ENCODE measurements at regions not wholly inside any gene's neighbourhood (a gene's known extent, or its start where the extent isn't known, plus 50 kb on each side); places are given as distances from the start of the nearest gene placed in this dataset.
"Not testable (repeated sequence)": the region's sequence is repeated elsewhere in the genome, so short reads cannot be mapped to it uniquely, and the experiment has no call there.

DNA sequence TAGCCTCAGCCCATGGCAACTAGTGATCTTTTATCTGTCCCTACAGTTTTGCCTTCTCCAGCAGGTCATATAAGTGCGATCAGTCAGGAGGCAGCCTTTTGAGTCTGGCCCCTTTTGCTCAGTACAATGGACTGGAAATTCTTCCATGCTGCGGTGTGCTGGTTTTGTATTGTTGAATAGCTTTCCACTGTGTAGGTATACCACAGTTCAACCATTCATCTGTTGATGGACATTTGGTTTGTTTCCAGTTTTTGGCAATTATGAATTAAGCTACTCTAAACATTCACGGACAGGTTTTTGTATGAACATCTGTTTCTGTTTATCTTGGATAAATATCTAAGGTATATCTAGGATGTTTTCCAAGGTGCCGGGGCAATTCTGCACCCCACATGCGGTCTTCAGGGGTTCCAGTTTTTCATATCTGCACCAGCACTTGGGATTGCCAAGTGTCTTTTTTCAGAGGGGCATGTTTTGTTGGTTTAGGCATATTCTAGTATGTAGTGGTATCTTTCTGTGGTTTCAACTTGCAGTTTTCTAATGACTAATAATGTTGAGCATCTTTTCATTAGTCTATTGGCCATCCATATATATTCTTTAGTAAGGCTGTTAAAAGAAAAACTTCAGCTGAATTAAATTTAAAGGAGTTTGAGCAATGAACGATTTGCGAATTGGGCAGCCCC lies 141.0 kb downstream of the TFAP2C start:
- DNase-seq (ENCODE audit: low spot score) = no peak

DNA sequence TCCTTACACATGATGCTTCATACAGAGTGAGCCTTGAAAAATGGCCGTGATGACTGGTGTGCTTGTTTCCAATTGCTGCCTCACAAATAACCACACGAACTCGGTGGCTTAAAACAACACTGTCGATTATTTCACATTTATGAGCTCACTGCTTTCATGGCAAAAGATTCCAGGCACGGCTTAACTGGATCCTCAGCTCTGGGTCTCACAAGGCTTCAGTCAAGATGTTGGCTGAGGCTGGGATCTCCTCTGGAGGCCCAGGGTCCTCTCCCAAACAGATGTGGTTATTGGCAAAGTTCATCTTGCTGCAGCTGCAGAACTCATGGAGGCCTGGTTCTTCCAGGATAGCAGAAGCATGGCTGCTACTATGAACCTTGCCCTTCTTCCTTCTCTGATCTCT lies 144.6 kb downstream of the TFAP2C start:
- DNase-seq (ENCODE audit: low spot score) = no peak

DNA sequence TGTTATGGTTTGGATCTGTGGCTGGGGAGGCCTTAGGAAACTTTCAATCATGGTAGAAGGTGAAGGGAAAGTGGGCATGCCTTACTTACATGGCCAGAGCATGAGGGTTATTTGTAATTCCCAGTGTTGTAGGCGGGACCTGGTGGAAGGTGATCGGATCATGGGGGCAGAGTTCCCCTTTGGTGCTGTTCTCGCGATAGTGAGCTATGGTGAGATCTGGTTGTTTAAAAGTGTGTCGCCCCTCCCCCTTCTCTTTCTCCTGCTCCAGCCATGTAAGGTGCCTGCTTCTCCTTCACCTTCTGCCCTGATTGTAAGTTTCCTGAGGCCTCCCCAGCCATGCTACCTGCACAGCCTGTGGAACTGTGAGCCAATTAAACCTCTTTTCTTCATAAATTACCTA lies 145.8 kb downstream of the TFAP2C start:
- DNase-seq (ENCODE audit: low spot score) = no peak

DNA sequence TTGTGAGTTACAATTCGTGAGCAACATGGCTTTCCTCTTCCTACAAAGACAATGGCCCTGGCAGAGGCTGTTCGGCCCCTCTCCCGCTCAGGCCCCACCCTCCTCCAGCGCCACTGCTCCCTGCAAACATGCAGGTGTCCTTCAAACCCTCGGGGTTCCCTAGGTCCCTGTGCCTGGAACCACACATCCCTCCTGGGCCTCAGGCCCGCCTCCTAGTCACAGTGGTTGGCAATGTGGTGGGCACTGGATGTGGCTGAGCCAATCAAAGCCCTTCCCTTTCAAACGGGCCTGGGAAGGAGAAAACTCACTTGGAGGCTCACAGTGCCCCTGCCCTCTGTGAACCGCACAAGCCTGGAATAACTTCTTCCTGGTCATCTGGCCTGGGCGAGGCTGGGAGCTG lies 147.2 kb downstream of the TFAP2C start:
- DNase-seq (ENCODE audit: low spot score) = no peak

DNA sequence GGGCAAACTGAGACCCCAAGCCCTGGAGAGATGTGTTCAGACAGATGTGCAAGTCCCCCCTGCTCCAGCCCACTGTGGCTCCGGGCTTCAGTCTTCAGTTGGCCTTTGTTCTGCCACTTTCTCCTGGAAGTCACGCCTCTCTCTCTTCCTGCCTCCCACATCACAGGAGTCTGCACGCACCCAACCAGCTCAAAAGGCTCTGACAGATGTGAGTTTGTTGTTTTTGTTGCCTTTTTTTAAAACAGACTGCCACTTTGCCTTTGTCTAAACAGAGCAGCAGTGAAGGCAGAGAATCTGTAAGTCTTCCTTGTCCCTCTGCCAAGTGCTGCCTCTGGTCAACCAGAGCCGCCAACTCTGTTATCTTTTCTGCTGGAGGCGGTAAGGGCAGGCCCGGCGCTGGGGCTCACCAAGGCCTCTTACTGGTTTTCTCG lies 149.7 kb downstream of the TFAP2C start:
- peak; percentile 71 for DNase-seq (ENCODE audit: low spot score)

DNA sequence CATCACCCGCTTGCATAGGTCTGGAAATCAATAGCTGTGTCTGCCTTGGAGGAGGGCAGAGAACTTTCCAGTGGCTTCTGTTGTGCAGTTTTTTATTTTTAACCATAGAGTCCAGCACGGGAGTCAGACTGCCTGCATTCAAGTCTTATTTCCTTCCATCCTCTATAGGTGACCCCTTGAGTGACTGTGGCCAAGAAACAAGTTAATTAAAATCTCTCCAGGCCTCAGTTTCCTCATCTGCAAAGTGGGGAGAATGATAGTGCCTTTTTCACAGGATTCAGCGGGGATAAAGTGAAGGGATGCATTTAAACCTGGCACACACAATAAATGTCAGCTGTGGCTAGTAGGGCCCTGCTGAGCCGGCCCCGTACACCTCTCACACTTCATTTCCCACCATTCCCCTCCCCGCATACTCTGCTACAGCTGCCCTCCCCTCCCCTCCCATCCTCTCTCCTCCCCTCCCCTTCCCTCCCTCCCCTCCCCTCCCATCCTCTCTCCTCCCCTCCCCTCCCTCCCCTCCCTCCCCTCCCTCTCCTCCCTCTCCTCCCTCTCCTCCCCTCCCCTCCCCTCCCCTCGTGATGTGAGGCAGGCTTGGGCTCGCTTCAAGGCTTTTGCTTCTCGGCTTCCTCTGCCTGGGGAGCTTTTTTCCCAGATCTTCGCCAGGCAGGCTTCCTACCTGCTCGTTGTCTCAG lies 150.5 kb downstream of the TFAP2C start:
- DNase-seq (ENCODE audit: low spot score) = no peak

DNA sequence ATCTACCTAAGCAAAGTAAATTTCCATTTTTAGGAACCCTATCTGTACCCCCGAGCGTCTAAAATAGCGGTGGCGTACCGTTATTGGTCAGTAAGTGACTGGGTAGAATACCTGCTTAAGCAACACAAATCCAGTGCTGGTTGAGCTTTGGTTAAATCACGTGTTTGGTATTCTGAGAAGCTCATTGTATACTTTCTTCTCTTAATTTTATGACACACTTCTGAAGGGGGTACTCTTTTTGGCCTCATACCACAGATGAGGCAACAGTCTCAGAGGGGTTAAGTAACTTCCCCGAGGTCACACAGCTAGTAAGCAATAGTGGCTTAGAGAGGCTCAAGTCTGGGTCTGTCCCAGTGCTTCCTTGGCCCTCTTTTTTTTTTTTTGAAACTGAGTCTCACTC lies 151.2 kb downstream of the TFAP2C start:
- DNase-seq (ENCODE audit: low spot score) = no peak

DNA sequence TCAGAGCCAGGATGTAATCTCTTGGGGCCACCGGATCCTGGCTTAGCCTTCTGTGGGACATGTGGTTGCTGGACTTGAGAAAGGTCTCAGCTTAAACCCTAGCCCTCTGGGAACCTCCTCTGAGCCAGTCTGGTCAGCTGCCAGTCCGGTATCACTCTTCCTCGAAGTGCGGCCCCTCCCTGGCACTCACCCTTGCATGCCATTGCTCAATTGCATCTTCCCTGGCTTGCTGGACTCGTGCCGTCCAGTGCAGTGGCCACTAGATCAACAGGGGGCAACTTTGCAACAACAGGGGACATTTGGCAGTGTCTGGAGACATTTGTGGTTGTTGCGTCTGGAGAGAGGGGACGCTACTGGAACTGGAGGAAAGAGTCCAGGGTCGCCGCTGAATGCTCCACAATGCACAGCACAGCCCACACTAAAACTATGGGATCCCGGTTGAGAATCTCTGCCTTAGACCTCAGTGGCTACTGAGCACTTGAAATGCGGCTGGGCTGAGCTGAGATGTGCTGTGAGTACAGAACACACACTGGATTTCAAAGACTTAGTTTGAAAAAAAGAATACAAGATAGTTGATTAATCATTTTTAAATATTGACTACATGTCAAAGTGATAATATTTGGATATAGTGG lies 152.1 kb downstream of the TFAP2C start:
- DNase-seq (ENCODE audit: low spot score) = no peak

DNA sequence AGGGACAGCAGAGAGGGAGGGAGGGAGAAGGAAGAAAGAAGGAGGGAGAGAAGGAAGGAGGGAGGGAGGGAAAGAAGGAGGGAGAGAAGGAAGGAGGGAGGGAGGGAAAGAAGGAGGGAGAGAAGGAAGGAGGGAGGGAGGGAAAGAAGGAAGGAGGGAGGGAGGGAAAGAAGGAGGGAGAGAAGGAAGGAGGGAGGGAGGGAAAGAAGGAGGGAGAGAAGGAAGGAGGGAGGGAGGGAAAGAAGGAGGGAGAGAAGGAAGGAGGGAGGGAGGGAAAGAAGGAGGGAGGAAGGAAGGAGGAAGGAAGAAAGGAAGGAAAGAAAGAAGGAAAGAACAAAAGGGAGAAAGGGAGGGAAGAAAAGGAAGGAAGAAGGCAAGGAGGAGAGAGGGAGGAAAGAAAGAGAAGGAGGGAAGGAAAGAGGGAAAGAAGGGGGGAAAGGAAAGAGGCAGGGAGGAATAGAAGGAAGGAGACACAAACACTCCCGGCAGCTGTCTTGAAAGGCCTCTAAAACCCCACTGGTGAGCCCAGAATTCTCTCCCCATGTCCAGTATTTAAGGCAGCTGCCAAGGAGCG lies 153.0 kb downstream of the TFAP2C start:
- DNase-seq (ENCODE audit: low spot score) = not testable (repeated sequence)

DNA sequence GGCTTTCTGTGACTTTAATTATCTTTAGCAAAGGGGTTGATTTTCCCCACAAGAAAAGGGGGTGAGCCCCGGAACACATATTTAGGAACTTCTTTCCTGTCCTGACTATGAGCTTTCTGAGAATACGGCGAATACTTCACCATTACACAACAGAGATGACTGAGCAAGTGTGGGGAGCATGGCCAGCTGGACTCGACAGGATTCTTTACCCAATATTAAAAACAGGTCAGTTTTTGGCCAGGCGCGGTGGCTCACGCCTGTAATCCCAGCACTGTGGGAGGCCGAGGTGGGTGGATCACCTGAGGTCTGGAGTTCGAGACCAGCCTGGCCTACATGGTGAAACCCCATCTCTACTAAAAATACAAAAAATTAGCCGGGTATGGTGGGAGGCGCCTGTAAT lies 153.7 kb downstream of the TFAP2C start:
- not testable (repeated sequence) for DNase-seq (ENCODE audit: low spot score)

DNA sequence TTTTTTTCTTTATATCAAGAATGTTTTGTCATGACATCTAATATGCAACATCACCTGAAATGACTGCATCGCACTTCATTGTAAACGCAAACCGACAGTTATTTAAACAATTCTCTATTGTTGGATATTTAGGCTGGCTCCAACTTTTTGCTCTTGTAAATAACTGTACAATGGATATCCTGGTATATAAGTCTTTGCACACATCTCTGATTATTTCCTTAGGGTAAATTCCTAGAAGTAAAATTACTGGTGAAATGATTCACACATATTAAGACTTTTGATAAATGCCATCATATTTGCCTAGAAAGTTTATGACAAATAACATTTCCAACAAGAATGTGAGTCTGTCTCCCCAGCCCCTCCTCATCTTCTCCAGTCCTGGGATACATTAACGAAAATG lies 154.7 kb downstream of the TFAP2C start:
- DNase-seq (ENCODE audit: low spot score) = no peak

DNA sequence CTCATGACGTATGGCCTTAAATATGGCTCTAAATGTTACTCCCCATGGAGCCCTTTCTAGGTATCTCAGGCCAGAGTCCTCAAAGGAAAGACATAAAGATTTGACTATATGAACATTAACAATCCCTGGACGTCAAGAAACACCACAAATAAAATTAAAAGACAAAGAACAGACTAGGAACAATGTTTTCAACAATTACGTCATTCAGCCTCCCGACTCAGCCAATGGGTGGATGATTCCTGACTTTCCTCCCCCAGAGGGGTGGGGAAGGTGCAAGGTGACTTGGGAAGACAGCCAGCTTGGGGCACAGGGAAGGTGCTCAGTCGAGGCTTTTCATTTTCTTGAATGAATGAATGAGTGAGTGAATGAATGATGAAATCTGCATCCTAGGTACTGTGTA lies 157.4 kb downstream of the TFAP2C start:
- DNase-seq (ENCODE audit: low spot score) = no peak

DNA sequence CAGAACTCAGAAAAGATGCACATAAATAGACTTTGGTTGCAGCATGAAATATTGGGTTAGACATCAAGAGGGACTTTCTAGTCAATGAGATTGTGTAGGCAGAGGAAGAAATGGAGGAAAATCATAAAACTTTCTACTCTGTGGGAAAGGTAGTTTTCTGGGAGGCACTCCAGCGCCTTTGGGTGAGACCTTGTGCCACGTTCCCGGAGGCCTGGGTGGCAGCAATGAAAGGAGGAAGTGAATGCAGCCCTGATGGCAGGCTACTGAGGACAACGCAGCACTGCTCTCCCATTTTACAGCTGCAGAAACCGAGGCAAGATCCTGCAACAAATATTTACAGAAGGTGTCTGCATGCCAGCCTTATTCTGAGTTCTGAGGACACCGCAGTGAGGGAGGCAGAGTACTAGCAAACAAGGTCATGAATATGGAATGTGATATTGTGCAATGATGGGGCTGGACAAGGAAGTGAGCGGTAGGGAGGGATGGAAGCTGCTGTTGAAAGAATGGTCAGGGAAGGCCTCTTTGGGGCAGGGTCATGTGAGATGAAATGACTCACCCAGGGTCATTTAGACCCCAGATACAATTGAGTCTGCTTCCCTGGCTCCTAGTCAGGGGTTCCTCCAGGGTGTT lies 159.1 kb downstream of the TFAP2C start:
- peak; percentile 96 for DNase-seq (ENCODE audit: low spot score)

DNA sequence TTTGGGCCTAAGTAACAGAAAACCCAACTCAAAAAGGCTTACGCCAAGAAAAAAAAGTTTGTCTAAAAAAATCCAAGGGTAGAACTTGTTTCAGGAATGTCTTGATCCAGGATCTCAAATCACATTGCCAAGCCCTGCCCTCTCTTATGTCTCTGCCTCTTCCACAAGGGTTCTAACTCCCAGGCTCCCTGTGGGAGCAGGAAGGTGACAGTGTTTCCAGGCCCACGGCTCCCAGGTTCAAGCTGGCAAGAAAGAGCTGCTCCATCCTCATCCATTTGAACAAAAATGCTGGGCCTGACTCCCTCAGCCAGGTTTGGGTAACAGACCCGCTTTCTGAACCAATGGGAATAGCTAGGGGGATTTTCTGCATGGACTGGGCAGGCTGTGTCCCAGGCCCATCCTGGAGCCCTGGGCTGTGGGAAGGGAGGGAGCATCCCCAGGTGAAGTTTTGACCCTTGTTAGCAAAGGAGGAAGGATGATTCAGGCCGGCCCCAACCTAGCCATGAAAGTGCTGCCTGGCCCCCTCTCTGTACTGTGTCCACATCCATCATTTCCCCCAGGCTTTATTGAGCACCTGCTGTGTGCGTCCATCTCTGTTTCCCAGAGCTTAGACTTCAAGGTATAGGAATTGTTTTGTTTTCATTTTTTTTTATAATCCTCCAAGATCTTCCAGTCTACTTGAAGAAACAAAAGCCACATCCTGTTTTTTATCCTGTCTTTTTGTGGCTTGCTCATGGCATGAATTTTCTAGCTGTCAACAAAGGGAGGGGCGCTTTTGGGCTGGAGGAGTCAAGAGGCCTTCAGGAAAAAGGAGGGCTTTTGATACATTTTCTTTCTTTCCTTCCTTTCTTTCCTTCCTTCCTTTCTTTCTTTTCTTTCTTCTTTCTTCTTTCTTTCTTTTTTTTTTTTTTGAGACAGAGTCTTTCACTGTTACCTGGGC lies 159.8 kb downstream of the TFAP2C start:
- DNase-seq (ENCODE audit: low spot score) = peak; percentile 57

DNA sequence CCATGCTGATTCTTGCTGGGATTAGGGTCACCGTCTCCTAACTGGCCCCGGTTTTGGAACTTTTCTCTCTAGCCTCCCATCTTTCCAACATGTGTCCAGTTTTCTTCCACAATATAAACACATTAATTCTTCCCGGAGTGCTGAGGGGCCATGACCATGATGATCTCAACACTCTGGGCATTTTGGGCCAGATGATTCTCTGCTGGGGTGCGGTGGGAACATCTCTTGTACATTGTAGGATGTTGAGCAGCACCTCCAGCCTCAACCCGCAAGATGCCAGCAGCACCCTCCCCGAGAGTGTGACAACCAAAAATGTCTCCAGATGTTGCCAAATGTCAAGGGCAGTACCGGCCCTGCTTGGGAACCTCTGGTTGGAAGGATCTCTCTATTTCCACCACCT lies 164.8 kb downstream of the TFAP2C start:
- DNase-seq (ENCODE audit: low spot score) = no peak

DNA sequence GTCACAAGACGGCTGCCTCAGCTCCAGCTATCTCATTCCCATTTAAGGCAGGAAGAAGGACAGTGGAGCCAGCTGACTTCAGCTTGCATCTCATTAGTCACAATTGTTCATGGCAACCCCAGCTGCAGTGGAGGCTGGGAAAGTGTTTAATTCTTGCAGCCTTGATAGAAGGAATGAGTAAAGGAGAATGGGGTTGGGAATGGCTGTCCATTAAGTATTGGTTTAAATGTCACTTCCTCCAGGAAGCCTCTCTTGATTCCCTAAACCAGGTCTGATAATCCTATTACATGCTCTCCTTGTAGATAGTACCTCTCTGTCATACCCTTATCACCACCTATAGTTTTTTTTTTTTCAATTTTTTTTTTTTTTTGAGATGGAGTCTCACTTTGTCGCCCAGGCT lies 166.4 kb downstream of the TFAP2C start:
- no peak for DNase-seq (ENCODE audit: low spot score)

DNA sequence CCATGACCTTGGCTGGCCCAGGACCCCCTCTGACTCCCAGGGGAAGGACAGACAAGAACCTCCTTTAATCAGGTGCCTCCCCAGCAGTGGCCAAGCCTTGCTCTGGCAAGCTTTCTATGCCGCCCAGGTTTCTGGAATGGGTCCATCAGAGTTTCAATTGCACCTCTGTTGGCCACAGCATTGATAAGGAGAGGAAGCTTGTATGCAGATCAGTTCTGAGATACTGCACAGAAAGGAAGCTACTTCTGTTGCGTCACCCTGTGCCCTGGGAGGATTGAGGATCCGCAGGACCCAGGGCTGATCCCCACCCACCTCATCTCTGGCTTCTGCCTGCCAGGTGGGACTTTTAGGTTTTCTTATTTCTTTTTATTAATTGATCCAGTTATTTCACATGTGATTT lies 167.2 kb downstream of the TFAP2C start:
- no peak for DNase-seq (ENCODE audit: low spot score)

DNA sequence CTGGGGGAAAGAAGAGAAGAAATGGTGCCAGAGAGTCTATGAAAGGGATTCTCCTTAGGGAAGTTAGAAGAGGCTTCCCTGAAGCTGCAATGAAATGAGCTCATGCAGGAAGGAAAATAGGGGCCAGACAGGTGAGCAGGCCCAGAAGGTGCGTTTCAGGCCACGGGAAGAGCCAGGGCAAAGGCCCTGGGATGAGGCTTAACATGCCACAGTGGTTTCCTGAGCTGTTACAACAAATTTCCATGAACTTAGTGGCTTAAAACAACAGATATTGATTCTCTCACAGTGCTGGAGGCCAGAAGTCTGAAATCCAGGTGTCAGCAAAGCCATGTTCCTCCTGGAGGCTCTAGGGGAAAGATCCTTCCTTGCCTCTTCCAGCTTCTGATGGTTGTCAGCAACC lies 167.9 kb downstream of the TFAP2C start:
- DNase-seq (ENCODE audit: low spot score) = no peak

DNA sequence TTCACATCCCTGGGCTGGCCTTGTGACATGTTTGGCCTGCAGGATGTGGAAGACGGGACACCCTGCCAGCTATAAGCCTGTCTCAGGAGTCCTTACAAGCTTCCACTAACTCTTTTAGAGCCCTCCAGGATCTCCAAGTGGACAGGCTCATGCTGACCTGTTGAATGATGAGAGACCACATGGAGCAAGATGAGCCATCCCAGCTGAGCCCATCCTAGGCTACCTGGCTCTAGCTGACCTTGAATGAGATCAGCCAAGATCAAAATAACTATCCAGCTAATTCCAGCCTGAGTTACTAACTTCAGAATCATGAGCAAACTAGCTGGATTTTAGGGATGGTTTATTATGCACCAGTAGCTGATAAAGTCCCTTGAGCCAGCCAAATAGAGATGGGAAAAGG lies 169.5 kb downstream of the TFAP2C start:
- no peak for DNase-seq (ENCODE audit: low spot score)

DNA sequence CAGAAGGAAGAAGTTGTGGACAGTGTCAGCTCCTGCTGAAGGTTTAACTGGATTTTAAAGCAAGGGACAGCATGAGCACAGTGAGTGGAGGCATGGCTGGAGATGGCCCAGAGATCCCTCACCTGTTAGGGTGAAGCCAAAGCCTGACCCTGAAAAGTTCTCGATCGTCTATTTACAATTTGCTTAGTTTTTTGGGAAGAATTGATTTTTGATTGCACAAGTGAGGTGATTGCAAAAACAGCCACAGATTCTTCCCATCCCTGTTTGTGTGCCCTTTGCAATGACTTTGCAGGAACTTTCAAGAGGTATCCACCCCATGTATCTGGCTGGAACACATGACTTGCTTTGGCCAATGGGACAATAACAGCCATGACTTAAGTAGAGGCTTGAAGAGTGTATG lies 170.1 kb downstream of the TFAP2C start:
- DNase-seq (ENCODE audit: low spot score) = no peak

DNA sequence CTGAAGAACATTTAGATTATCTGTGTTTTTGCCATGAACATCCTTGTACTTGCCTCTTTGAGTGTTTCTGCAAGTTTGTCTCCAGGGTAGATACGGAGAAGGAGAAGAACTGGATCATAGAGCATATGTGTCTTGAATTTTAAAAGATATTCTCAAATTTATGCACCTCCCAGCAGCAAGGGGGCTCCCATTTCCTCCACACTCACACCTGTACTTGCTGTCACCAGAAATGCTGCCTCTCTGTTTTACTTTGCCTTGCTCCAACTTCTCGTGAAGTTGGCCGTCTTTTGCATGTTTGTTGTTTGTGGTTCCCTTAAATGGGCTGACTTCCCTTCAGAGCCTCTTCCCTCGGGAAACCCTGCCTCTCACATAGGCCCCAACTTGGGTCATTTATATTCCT lies 171.0 kb downstream of the TFAP2C start:
- DNase-seq (ENCODE audit: low spot score) = no peak

All from SW480 (cell line).